Lung (tissue), 11 donors: ENCODE measurements at regions not wholly inside any gene's neighbourhood (a gene's known extent, or its start where the extent isn't known, plus 50 kb on each side); places are given as distances from the start of the nearest gene placed in this dataset.

Experiments
- ATAC-seq: fragments of 200-7000 bp; cut with Tn5 transposase; one replicate; pipeline ENCODE4 v1.9.1; 2020; ENCODE audit warnings: moderate number of reproducible peaks; ENCODE audit not compliant: insufficient read depth, low FRiP score
- DNase-seq, 3 donors: peaks; one replicate each; pipeline ENCODE4 v3.0.0-alpha.2; 2013 to 2017
- H3K27ac ChIP-seq, 2 donors: one replicate each; pipeline ENCODE4 v1.5.1; 2013; ENCODE audit warnings: mild to moderate bottlenecking in 2 of 2, moderate library complexity in 2 of 2, control low read depth in 1 of 2, inconsistent platforms in 1 of 2, low read depth in 1 of 2, low read length in 1 of 2
- H3K27me3 ChIP-seq, 3 donors: one replicate each; pipeline ENCODE4 v1.5.1; 2013; ENCODE audit warnings: low read length in 2 of 3; ENCODE audit not compliant: control insufficient read depth in 3 of 3, insufficient read depth in 3 of 3
- H3K36me3 ChIP-seq, 4 donors: one replicate each; pipeline ENCODE4 v1.5.1; 2013; ENCODE audit warnings: low read length in 4 of 4, mild to moderate bottlenecking in 1 of 4, moderate library complexity in 1 of 4; ENCODE audit not compliant: control insufficient read depth in 4 of 4, insufficient read depth in 4 of 4
- H3K4me1 ChIP-seq, 5 donors: one replicate each; pipeline ENCODE4 v1.5.1; 2013; ENCODE audit warnings: low read length in 5 of 5, mild to moderate bottlenecking in 2 of 5, moderate library complexity in 1 of 5; ENCODE audit not compliant: control insufficient read depth in 5 of 5, insufficient read depth in 5 of 5
- H3K4me3 ChIP-seq: one replicate; pipeline ENCODE4 v1.5.1; 2013; ENCODE audit warnings: mild to moderate bottlenecking, control low read depth, moderate library complexity
- H3K9ac ChIP-seq, 2 donors: one replicate each; pipeline ENCODE4 v1.5.1; 2013; ENCODE audit warnings: low read length in 2 of 2, control low read depth in 1 of 2; ENCODE audit not compliant: insufficient read depth in 1 of 2
- H3K9me3 ChIP-seq, 4 donors: one replicate each; pipeline ENCODE4 v1.5.1; 2013; ENCODE audit warnings: low read length in 3 of 4, mild to moderate bottlenecking in 1 of 4, moderate library complexity in 1 of 4; ENCODE audit not compliant: control insufficient read depth in 4 of 4, insufficient read depth in 3 of 4
- CTCF ChIP-seq: IDR thresholded peaks from 2 replicates; pipeline ENCODE4 v1.5.1; 2012; ENCODE audit warnings: mild to moderate bottlenecking; ENCODE audit errors: control extremely low read depth, extremely low read depth
- WGBS, 2 donors: extraction: QIAGEN DNeasy Blood & Tissue Kit; methylation state at CpG; one replicate each; pipeline ENCODE4 v1.1.7; 2013; 5-methylcytosine and 5-hydroxymethylcytosine counted together
- donor health status: control.
- donor health status: control.
- donor health status: Bipolar disorder and iron deficiency.
- donor health status: healthy.
- donor health status: DM: yes; HTN: yes; CAD: no.

DNA sequence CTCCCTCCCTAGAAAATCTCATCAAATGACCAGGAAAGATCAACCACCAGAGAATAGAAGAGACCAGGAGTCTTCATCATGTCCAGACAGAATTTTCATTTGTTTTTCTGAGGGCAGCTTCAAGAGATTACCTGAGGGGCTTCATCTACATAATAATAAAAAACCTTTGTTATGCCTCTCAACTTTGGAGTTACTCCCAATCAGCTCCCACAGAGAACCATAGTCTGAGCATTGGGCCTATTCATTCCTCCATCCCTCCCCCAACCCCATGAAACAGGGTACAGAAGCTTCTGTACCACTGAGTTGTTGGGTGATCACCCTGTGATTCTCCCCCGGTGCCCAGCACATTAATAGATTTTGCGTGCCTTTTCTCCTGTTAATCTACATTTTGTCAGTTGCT is 53.3 kb upstream of the PRRC2C start:
- DNase-seq, result no peak
- Histone ChIP-seq H3K9me3 (no peaks in the 10 kb centered on the region), H3K36me3 (no peaks in the 10 kb centered on the region), H3K9ac (no peak overlapping the region), H3K27me3 (no peaks in the 10 kb centered on the region), H3K27ac (no peak overlapping the region), H3K4me1 (no peaks in the 10 kb centered on the region), H3K4me3 (no peak overlapping the region)
- 45 to 79% methylated on average over 2 of the region's 2 CpGs for WGBS, 2 donors
- ATAC-seq, result no peak
- no peak for TF ChIP-seq CTCF

DNA sequence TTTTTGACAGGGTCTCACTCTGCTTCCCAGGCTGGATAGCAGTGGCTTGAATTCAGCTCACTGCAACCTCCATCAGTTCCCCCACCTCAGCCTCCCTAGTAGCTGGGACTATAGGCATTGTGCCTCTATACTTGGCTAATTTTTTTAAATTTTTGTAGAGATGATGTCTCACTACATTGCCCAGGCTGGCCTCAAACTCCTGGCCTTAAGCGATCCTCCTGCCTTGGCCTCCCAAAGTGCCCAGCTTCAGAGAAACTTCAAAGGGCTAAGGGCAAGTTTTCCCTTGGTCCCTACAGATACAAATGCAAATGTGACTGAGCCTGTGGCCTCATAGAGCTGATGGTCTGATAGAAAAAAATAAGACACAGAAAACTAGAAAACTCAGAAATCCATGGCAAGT is 52.9 kb upstream of the PRRC2C start:
- H3K27ac ChIP-seq, result no peak overlapping the region
- 96 to 100% methylated on average over 1 of the region's 1 CpG for WGBS, 2 donors
- ATAC-seq (no peak), DNase-seq (no peak)
- H3K9ac ChIP-seq, result no peak overlapping the region
- H3K4me3 ChIP-seq, result no peak overlapping the region
- no peaks in the 10 kb centered on the region for H3K36me3 ChIP-seq
- no peaks in the 10 kb centered on the region for H3K4me1 ChIP-seq
- H3K27me3 ChIP-seq, result no peaks in the 10 kb centered on the region
- H3K9me3 ChIP-seq, result no peaks in the 10 kb centered on the region
- TF ChIP-seq CTCF, result no peak

DNA sequence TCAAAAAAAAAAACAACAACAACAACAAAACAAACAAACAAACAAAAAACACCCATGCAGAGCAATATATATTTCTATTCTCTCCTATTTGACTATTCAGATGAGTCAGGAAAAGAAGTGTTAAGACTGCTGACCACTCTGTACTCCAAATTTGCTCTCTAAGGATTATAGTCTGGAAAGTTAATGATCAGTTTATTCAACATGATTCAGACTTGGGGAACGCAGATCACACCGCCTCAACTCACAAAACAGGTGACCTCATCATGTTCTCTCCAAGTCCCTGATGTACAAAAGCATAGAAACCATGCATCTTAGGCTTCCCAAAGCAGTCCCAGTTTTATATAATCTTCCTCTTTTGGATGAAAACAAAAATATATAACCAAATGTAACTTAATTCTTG is 51.9 kb upstream of the PRRC2C start:
- H3K9ac ChIP-seq, result no peak overlapping the region
- DNase-seq (no peak), ATAC-seq (no peak)
- no peaks in the 10 kb centered on the region for H3K9me3 ChIP-seq
- WGBS, 2 donors, result 93 to 95% methylated on average over 2 of the region's 2 CpGs
- H3K27me3 ChIP-seq, result no peaks in the 10 kb centered on the region
- H3K27ac ChIP-seq, result no peak overlapping the region
- TF ChIP-seq CTCF, result no peak
- H3K4me1 ChIP-seq, result no peaks in the 10 kb centered on the region
- H3K4me3 ChIP-seq, result no peak overlapping the region
- H3K36me3 ChIP-seq, result no peaks in the 10 kb centered on the region

- no peaks in the 10 kb centered on the region for H3K36me3 ChIP-seq
- H3K4me1 ChIP-seq, result no peaks in the 10 kb centered on the region
- ATAC-seq (peak; percentile 59), DNase-seq (peak in 2 of 3 donors; percentile 22 to 42)
- no peak overlapping the region for H3K4me3 ChIP-seq
- peak overlapping the region in 1 of 2 donors; percentile 70 for H3K27ac ChIP-seq
- no peaks in the 10 kb centered on the region for H3K9me3 ChIP-seq
- WGBS, 2 donors, result 27 to 46% methylated on average over 8 to 9 of the region's 9 CpGs
- H3K27me3 ChIP-seq, result no peaks in the 10 kb centered on the region
- TF ChIP-seq CTCF, result no peak
- no peak overlapping the region for H3K9ac ChIP-seq
Observed at GRCh38 chr1:171434717-171435346, 50.5 kb upstream of the PRRC2C start.
